A673 (cell line): ENCODE measurements at regions not wholly inside any gene's neighbourhood (a gene's known extent, or its start where the extent isn't known, plus 50 kb on each side); places are given as distances from the start of the nearest gene placed in this dataset.

Source experiments
- CTCF ChIP-seq: fragments of 300-800, 200-600 bp; sonication (generic); conservative IDR thresholded peaks from 2 replicates; pipeline ENCODE4 v1.5.1; 2017; ENCODE audit warnings: low read depth, mild to moderate bottlenecking, antibody characterized with exemption, low read length, moderate library complexity, mixed read lengths
- EZH2 ChIP-seq: fragments of 200-600 bp; sonication (generic); IDR thresholded peaks from 2 replicates; pipeline ENCODE4 v1.6.1; 2017; ENCODE audit warnings: borderline replicate concordance, low read depth, mild to moderate bottlenecking, mixed read lengths, antibody characterized with exemption, low read length; ENCODE audit not compliant: poor library complexity, severe bottlenecking

GRCh38 chr1:208967334-208967733 lies 616.2 kb upstream of the CAMK1G start:
- TF ChIP-seq CTCF (no peak), EZH2 (no peak)
